Hepatocyte (in vitro differentiated cells): ENCODE measurements at regions not wholly inside any gene's neighbourhood (a gene's known extent, or its start where the extent isn't known, plus 50 kb on each side); places are given as distances from the start of the nearest gene placed in this dataset.

Source experiments
- CTCF ChIP-seq: fragments of 200-600 bp; sonication (generic); IDR thresholded peaks from 2 replicates; pipeline ENCODE4 v1.5.1; 2016; ENCODE audit warnings: antibody characterized with exemption, mild to moderate bottlenecking; ENCODE audit not compliant: poor library complexity
- EZH2 ChIP-seq: fragments of 200-600 bp; sonication (generic); IDR thresholded peaks from 2 replicates; pipeline ENCODE4 v1.6.1; 2016; ENCODE audit warnings: antibody characterized with exemption, mild to moderate bottlenecking, borderline replicate concordance

- TF ChIP-seq CTCF: no peak
- TF ChIP-seq EZH2: no peak
Observed at GRCh38 chr1:56227401-56227800, 352.0 kb downstream of the PLPP3 start.
